Ascending aorta (tissue), 2 donors: ENCODE measurements at regions not wholly inside any gene's neighbourhood (a gene's known extent, or its start where the extent isn't known, plus 50 kb on each side); places are given as distances from the start of the nearest gene placed in this dataset.

ENCODE experiments used
- DNase-seq, 2 donors: peaks; one replicate each; pipeline ENCODE4 v3.0.0-alpha.2; 2019; ENCODE audit warnings: low spot score in 2 of 2
- H3K27ac ChIP-seq, 2 donors: fragments of 200-600 bp; sonication (generic); one replicate each; pipeline ENCODE4 v1.5.1; 2016 to 2017; ENCODE audit warnings: mild to moderate bottlenecking in 1 of 2
- H3K27me3 ChIP-seq: fragments of 200-600 bp; sonication (generic); one replicate; pipeline ENCODE4 v1.5.1; 2017
- H3K36me3 ChIP-seq, 2 donors: fragments of 200-600 bp; sonication (generic); one replicate each; pipeline ENCODE4 v1.5.1; 2016
- H3K4me1 ChIP-seq, 2 donors: fragments of 200-600 bp; sonication (generic); one replicate each; pipeline ENCODE4 v1.5.1; 2016 to 2017; ENCODE audit warnings: mild to moderate bottlenecking in 1 of 2
- H3K4me3 ChIP-seq, 2 donors: fragments of 200-600 bp; sonication (generic); one replicate each; pipeline ENCODE4 v1.5.1; 2016 to 2017; ENCODE audit warnings: mild to moderate bottlenecking in 1 of 2
- H3K9me3 ChIP-seq, 2 donors: fragments of 200-600 bp; sonication (generic); one replicate each; pipeline ENCODE4 v1.5.1; 2016
- CTCF ChIP-seq, 3 experiments: fragments of 200-600 bp in 2 of 3; fragments of 450-650 bp in 1 of 3; sonication (generic) in 2 of 3; IDR thresholded peaks; one replicate each; pipeline ENCODE4 v1.5.1; 2016 to 2019; ENCODE audit warnings: antibody characterized with exemption in 3 of 3, mild to moderate bottlenecking in 1 of 3, moderate library complexity in 1 of 3
- intact Hi-C: fragments of 100-400 bp; cut with DNase I; formaldehyde crosslinking; loops from one replicate; pipeline ENCODE4 v1.15.1; 2023

GRCh38 chr7:25537662-25538375 lies 309.5 kb upstream of the NPVF start:
- TF ChIP-seq CTCF (IDR thresholded peaks at IDR 0.05): no peak
- Histone ChIP-seq H3K4me1 (peaks cover 0 to 7% of the 10 kb centered on the region in 2 donors), H3K36me3 (no peaks in the 10 kb centered on the region), H3K9me3 (no peaks in the 10 kb centered on the region), H3K4me3 (no peak overlapping the region), H3K27me3 (no peaks in the 10 kb centered on the region), H3K27ac (peak overlapping the region; percentile 43 to 50)
- DNase-seq: peak in 1 of 2 donors; percentile 68
- intact Hi-C loops: no loop called here

- Histone ChIP-seq H3K36me3 (no peaks in the 10 kb centered on the region), H3K27ac (no peak overlapping the region), H3K27me3 (no peaks in the 10 kb centered on the region), H3K9me3 (no peaks in the 10 kb centered on the region), H3K4me3 (no peak overlapping the region), H3K4me1 (peaks cover 0 to 7% of the 10 kb centered on the region in 2 donors)
- intact Hi-C loops: no loop called here
- no peak for TF ChIP-seq CTCF (IDR thresholded peaks at IDR 0.05)
- DNase-seq: no peak
These were observed 313.0 kb upstream of the NPVF start for GRCh38 chr7:25541094-25541821.

- no peaks in the 10 kb centered on the region for H3K9me3 ChIP-seq
- H3K4me3 ChIP-seq: no peak overlapping the region
- no peak for TF ChIP-seq CTCF (IDR thresholded peaks at IDR 0.05)
- no peak overlapping the region for H3K27ac ChIP-seq
- intact Hi-C loops: no loop called here
- H3K4me1 ChIP-seq: peaks cover 0 to 7% of the 10 kb centered on the region in 2 donors
- H3K27me3 ChIP-seq: no peaks in the 10 kb centered on the region
- no peak for DNase-seq
- H3K36me3 ChIP-seq: no peaks in the 10 kb centered on the region
These were observed 313.6 kb upstream of the NPVF start for GRCh38 chr7:25541877-25542276.

GRCh38 chr7:25543210-25543609 lies 314.9 kb upstream of the NPVF start:
- TF ChIP-seq CTCF (IDR thresholded peaks at IDR 0.05): no peak
- intact Hi-C loops: no loop called here
- DNase-seq: no peak
- H3K27me3 ChIP-seq: no peaks in the 10 kb centered on the region
- H3K4me1 ChIP-seq: peaks cover 0 to 7% of the 10 kb centered on the region in 2 donors
- H3K9me3 ChIP-seq: no peaks in the 10 kb centered on the region
- H3K4me3 ChIP-seq: no peak overlapping the region
- no peaks in the 10 kb centered on the region for H3K36me3 ChIP-seq
- H3K27ac ChIP-seq: no peak overlapping the region

GRCh38 chr7:25543798-25544197 lies 315.5 kb upstream of the NPVF start:
- no peaks in the 10 kb centered on the region for H3K36me3 ChIP-seq
- no peak for DNase-seq
- no peak overlapping the region for H3K4me3 ChIP-seq
- no peak overlapping the region for H3K27ac ChIP-seq
- no peaks in the 10 kb centered on the region for H3K9me3 ChIP-seq
- peaks cover 0 to 3% of the 10 kb centered on the region in 2 donors for H3K4me1 ChIP-seq
- TF ChIP-seq CTCF (IDR thresholded peaks at IDR 0.05): no peak
- no peaks in the 10 kb centered on the region for H3K27me3 ChIP-seq
- intact Hi-C loops: no loop called here
